RWPE1 (cell line): ENCODE measurements at regions not wholly inside any gene's neighbourhood (a gene's known extent, or its start where the extent isn't known, plus 50 kb on each side); places are given as distances from the start of the nearest gene placed in this dataset.

Experiments
- CTCF ChIA-PET: fragments of 350-600 bp; sonication (Branson Sonifier 250); formaldehyde crosslinking; extraction: SDS; loops from one replicate; lab custom pipeline; 2021; lab: Yijun Ruan, JAX
- POLR2A ChIA-PET: fragments of 400-600 bp; formaldehyde crosslinking; extraction: SDS; loops from one replicate; lab custom pipeline; 2020; ENCODE audit warnings: antibody characterized with exemption; ENCODE audit not compliant: low non-redundant PET; lab: Yijun Ruan, JAX
- DNase-seq: peaks from one replicate; pipeline ENCODE4 v3.0.0; 2012; ENCODE audit warnings: low spot score
- H3K27ac ChIP-seq: fragments of 450-650 bp; 2 replicates; pipeline ENCODE4 v1.5.1; 2017
- TF ChIP-seq, protein P1 (sequence below): fragments of 450-650 bp; conservative IDR thresholded peaks from 2 replicates; pipeline ENCODE4 v1.5.1; 2017; ENCODE audit warnings: low read depth, mild to moderate bottlenecking

DNA sequence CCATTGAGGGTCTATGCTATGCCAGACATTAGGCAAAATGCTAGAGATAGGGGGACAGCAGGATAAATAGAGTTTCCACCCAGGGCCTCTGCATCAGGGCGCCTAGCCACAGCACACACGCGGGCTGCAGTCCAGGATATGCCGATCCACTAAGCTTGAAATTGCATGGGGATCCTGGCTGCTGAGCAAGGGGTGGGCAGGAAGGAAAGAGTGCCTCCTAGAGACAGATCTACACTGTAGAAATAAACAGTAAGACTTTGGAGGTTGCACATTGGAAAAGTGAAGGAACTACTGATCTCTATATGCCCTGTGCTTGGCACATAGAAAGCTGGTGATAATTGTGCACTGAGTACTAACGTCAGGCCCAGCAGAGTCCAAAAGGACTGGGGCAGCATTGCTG, 411.1 kb downstream of the PRDM2 start:
- no peak for DNase-seq
- TF ChIP-seq, protein P1, sequence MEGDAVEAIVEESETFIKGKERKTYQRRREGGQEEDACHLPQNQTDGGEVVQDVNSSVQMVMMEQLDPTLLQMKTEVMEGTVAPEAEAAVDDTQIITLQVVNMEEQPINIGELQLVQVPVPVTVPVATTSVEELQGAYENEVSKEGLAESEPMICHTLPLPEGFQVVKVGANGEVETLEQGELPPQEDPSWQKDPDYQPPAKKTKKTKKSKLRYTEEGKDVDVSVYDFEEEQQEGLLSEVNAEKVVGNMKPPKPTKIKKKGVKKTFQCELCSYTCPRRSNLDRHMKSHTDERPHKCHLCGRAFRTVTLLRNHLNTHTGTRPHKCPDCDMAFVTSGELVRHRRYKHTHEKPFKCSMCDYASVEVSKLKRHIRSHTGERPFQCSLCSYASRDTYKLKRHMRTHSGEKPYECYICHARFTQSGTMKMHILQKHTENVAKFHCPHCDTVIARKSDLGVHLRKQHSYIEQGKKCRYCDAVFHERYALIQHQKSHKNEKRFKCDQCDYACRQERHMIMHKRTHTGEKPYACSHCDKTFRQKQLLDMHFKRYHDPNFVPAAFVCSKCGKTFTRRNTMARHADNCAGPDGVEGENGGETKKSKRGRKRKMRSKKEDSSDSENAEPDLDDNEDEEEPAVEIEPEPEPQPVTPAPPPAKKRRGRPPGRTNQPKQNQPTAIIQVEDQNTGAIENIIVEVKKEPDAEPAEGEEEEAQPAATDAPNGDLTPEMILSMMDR = no peak
- POLR2A ChIA-PET = no interaction called here
- CTCF ChIA-PET = no interaction called here
- H3K27ac ChIP-seq = no peak overlapping the region

- ChIA-PET CTCF (no interaction called here), POLR2A (no interaction called here)
- TF ChIP-seq, protein P1 = no peak
- H3K27ac ChIP-seq = no peak overlapping the region
- DNase-seq = no peak
These were observed 412.6 kb downstream of the PRDM2 start for GRCh38 chr1:14112613-14113012.

DNA sequence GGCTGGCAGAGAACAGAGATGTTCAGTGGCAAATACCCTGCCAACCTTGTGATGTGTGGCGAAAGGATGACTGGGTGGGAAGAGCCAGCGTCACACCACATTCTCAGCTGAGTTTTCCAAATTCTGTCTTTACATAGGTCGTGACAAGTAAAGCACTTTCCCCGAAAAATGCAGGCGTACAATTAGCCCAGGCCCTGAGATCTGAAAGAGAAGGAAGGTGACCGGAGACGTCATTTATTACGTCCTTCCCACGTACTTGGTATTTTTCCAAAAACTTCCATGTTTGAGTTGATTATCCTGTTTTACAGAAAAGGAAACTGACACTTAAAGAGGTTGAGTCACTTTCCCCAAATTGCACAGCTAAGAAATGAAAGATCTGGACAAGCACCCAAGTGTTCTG, 413.3 kb downstream of the PRDM2 start:
- DNase-seq = no peak
- TF ChIP-seq, protein P1 = no peak
- no peak overlapping the region for H3K27ac ChIP-seq
- POLR2A ChIA-PET = no interaction called here
- CTCF ChIA-PET = interaction anchor here (0.5 to 1.3 kb wide), 16 partner anchors 16 to 987 kb away, joined by 3 to 9 read pairs (median 3); no protein-coding TSS in a partner anchor

DNA sequence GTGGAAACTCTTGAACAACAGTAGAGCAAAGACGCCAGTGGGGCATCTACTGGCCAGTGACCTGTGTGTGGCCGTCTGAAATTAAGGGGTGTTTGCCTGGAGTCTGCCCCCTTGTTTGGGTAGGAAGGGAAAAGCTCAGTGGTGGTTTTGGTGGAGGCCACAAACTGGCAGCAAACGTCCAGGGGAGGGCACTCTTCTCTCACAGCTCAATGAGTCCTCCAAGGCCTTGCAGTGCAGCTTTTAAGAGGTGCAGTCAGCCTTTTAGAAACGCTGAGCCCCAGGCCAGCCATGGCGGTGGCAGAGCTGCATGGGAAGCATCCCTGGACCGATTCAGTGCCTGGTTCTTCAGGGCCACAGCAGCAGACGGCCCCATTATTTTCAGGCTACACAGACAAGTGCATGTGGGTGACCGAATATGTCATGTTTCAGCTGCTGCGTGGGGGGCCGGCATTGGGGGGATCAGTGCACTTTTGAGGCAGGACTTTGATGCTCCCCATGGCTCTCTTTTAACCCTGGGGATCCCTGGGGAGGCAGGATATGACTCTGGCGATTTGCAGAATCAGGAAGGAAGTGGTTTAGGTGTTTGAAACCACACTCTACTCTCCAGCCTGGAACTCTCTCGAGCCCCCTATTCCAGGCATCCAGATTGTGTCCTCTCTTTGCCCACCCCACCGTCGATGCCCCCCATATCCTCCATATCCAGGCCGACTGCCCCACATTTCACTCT, 414.0 kb downstream of the PRDM2 start:
- CTCF ChIA-PET = interaction anchor here (0.5 to 1.3 kb wide), 18 partner anchors 15 to 986 kb away, joined by 3 to 9 read pairs (median 3); no protein-coding TSS in a partner anchor

GRCh38 chr1:14115976-14116375, 416.0 kb downstream of the PRDM2 start:
- ChIA-PET POLR2A (no interaction called here), CTCF (interaction anchor here (0.7 kb wide), 1 partner anchor 16 kb away, joined by 3 read pairs; no protein-coding TSS in a partner anchor)
- no peak for DNase-seq
- H3K27ac ChIP-seq = no peak overlapping the region
- TF ChIP-seq, protein P1 = no peak

More for the DNA sequence above, 414.0 kb downstream of the PRDM2 start:
- POLR2A ChIA-PET = no interaction called here
- TF ChIP-seq, protein P1 = no peak; the same call in 1 of the 2 replicates
- no peak overlapping the region for H3K27ac ChIP-seq
- DNase-seq = peak; percentile 46

DNA sequence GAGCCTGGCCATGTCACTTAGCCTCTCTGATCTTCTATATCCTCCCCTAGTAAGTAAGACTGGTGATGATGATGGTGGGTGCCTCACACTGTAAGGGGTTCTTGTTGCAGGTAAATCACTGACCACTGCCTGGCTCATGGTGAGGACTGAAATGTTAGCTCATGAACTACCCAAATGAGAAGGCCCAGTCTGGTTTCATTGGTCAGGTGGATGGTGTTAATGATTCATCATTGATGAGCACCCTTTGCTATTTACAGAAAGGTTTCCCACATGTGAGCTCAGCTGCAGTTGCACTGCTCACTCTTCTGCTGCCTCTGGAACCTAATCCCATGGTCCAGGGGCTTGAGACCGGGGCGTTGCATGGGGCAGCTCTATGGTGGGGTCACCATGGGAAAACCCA, 417.7 kb downstream of the PRDM2 start:
- CTCF ChIA-PET = no interaction called here
- TF ChIP-seq, protein P1 = no peak
- H3K27ac ChIP-seq = no peak overlapping the region
- POLR2A ChIA-PET = no interaction called here
- DNase-seq = no peak
